ENCODE measurements at regions not wholly inside any gene's neighbourhood (a gene's known extent, or its start where the extent isn't known, plus 50 kb on each side); places are given as distances from the start of the nearest gene placed in this dataset.

DNA sequence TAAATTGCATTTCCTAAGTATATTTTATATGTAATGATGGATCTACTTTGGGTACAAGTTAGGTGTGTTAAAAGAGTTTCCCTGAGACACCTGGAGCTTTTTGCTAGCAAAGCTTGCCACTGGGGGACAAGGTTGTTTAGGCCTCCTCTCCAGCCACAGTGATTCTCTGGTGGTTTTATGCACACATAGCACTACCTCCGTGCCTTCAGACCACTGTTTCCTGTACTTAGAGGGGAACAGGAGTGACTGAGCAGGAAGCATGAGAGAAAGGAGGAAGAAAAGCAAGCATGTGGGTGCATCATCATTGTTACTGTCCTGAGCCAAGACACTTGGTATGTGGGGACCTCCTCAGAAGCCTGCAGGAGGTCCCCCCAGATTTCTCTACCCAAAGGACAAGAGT lies 272.1 kb downstream of the RASEF start:
- TF ChIP-seq ZNF274 (IDR thresholded peaks at IDR 0.05; ENCODE audit: low read depth, low read length) (no peak), YY1 (IDR thresholded peaks at IDR 0.05; ENCODE audit: insufficient read depth, insufficient read length) (no peak), SUZ12 (IDR thresholded peaks at IDR 0.05; ENCODE audit: extremely low read depth, insufficient read depth, insufficient read length) (no peak)
